ENCODE measurements at regions not wholly inside any gene's neighbourhood (a gene's known extent, or its start where the extent isn't known, plus 50 kb on each side); places are given as distances from the start of the nearest gene placed in this dataset.

DNA sequence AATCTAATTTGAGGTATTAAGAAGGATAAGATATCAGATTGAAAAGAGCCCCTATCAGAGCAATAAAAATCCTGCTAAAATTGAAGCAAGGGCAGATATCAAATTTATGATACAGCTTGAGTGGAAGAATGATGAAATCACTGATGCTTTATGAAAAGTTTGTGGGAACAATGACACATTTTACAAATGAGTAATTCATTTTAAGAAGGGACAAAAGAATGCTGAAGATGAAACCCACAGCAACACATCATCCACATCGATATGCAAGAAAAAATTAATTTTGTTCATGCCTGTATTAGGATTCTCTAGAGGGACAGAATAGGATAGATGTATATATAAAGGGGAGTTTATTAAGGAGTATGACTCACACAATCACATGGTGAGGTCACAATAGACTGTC lies 355.6 kb upstream of the GYPC start:
- Histone ChIP-seq H3K27me3 (no peaks in the 10 kb centered on the region), H3K4me1 (no peaks in the 10 kb centered on the region), H3K9me3 (no peaks in the 10 kb centered on the region), H3K36me3 (no peaks in the 10 kb centered on the region), H3K4me3 (no peak overlapping the region), H3K27ac (no peak overlapping the region)
- DNase-seq = no peak
- TF ChIP-seq, protein P1, sequence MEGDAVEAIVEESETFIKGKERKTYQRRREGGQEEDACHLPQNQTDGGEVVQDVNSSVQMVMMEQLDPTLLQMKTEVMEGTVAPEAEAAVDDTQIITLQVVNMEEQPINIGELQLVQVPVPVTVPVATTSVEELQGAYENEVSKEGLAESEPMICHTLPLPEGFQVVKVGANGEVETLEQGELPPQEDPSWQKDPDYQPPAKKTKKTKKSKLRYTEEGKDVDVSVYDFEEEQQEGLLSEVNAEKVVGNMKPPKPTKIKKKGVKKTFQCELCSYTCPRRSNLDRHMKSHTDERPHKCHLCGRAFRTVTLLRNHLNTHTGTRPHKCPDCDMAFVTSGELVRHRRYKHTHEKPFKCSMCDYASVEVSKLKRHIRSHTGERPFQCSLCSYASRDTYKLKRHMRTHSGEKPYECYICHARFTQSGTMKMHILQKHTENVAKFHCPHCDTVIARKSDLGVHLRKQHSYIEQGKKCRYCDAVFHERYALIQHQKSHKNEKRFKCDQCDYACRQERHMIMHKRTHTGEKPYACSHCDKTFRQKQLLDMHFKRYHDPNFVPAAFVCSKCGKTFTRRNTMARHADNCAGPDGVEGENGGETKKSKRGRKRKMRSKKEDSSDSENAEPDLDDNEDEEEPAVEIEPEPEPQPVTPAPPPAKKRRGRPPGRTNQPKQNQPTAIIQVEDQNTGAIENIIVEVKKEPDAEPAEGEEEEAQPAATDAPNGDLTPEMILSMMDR (IDR thresholded peaks at IDR 0.05) = no peak
- no peak for TF ChIP-seq POLR2A (IDR thresholded peaks at IDR 0.05)

DNA sequence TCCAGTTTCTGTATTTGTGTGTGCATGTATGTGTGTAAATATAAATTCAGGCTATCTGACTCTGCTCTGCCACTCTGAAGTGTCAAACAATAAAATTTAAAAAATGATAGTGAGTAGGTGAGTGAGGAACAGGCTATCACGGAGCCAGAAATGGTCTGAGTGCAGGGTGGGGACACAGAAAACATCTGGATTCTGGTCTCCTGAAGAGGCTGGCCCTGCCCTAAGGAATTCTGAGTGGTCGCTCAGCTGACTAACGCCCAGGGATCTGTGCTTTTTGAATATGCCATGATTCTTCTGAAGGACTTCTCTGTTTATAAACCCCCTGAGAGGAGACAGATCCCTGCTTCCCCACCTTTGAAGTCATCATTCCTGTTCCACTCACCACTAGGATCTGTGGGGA lies 353.9 kb upstream of the GYPC start:
- Histone ChIP-seq H3K27ac (no peak overlapping the region), H3K36me3 (no peaks in the 10 kb centered on the region), H3K4me1 (no peaks in the 10 kb centered on the region), H3K27me3 (no peaks in the 10 kb centered on the region), H3K4me3 (no peak overlapping the region), H3K9me3 (no peaks in the 10 kb centered on the region)
- DNase-seq = no peak
- no peak for TF ChIP-seq POLR2A (IDR thresholded peaks at IDR 0.05)
- TF ChIP-seq, protein P1 (IDR thresholded peaks at IDR 0.05) = no peak

DNA sequence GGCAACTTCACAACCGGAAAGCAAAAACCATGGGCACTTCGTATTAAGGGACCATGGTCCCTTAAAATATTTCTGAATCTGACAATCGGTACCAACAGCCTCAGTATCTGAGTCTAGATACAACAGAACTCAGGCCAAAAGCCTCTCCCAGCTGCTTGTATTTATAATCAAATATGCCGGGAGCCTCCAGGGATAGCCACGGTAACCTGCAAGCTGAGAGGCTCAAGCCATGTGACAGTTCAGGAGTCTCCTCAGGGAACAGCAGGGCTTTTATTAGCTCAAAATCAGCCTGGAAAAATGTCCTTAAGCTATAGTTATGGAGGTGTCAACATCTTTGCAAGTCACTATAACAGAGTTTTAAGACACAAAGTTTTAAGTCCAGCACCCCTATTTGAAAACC lies 352.8 kb upstream of the GYPC start:
- TF ChIP-seq, protein P1 (IDR thresholded peaks at IDR 0.05) = no peak
- no peak for TF ChIP-seq POLR2A (IDR thresholded peaks at IDR 0.05)
- Histone ChIP-seq H3K4me1 (no peaks in the 10 kb centered on the region), H3K9me3 (no peaks in the 10 kb centered on the region), H3K27me3 (no peaks in the 10 kb centered on the region), H3K36me3 (no peaks in the 10 kb centered on the region), H3K27ac (no peak overlapping the region), H3K4me3 (no peak overlapping the region)
- DNase-seq = no peak

DNA sequence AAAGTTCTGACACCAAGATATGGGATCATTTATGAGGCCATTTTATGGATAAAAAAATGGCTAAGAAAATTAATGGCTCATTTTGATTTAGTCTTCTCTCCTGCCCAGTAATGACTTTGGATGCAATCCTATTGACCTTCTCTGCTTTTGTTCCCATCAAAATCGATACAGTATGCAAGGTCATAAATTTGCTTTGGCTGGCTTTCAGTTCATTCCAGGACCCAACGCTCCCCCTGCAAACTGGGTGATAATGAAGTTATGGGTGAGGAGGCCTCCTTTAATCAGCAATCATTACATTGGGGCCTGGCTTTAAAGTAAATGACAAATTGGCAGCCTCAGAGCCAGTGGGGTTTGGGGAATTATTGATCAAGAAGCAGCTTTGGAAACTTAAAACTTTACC lies 351.8 kb upstream of the GYPC start:
- DNase-seq = no peak
- H3K27ac ChIP-seq = no peak overlapping the region
- TF ChIP-seq, protein P1 (IDR thresholded peaks at IDR 0.05) = no peak
- no peak overlapping the region for H3K4me3 ChIP-seq
- H3K4me1 ChIP-seq = no peaks in the 10 kb centered on the region
- H3K36me3 ChIP-seq = no peaks in the 10 kb centered on the region
- no peaks in the 10 kb centered on the region for H3K9me3 ChIP-seq
- H3K27me3 ChIP-seq = no peaks in the 10 kb centered on the region

DNA sequence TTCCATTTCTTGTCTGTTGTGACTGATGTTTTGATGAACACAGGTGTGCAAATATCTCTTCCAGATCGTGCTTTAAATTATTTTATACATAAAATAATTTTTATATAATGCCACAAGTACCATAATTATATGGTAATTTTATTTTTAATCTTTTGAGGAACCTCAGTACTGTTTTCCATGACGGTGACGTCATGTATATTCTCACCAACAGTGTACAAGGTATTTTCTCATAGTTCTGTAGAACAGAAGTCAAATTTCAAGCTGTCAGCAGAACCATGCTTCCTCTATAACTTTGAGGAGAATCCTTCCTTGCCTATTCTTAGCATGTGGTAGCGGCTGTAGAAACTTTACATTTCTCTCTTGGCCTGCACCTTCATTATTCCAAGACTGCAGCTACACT lies 349.4 kb upstream of the GYPC start:
- H3K9me3 ChIP-seq = no peaks in the 10 kb centered on the region
- no peak overlapping the region for H3K27ac ChIP-seq
- no peak for TF ChIP-seq POLR2A (IDR thresholded peaks at IDR 0.05)
- TF ChIP-seq, protein P1 (IDR thresholded peaks at IDR 0.05) = no peak
- H3K27me3 ChIP-seq = no peaks in the 10 kb centered on the region
- no peak overlapping the region for H3K4me3 ChIP-seq
- DNase-seq = no peak
- no peaks in the 10 kb centered on the region for H3K36me3 ChIP-seq
- H3K4me1 ChIP-seq = no peaks in the 10 kb centered on the region

DNA sequence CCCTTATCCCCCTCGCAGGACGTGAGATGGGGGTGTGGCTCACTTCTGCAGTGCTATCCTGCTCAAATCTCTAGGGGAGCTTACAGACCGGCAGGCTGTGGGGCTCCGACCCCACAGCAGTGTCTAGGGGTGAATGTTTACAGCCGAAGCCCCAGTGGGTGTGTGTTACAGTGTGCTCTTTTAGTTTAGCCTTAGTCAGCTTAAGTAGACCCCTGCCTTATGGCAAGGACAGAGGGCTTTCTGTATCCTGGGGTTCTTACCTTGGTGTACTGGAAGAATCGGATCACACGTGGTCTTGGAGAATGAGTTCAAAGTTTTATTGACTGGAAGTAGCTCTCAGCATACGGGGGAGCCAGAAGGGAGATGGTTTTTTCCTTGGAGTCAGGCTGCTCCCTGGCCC lies 348.2 kb upstream of the GYPC start:
- no peak for DNase-seq
- Histone ChIP-seq H3K4me3 (no peak overlapping the region), H3K4me1 (no peaks in the 10 kb centered on the region), H3K27ac (no peak overlapping the region), H3K9me3 (no peaks in the 10 kb centered on the region), H3K27me3 (no peaks in the 10 kb centered on the region), H3K36me3 (no peaks in the 10 kb centered on the region)
- TF ChIP-seq POLR2A (IDR thresholded peaks at IDR 0.05) = no peak
- TF ChIP-seq, protein P1 (IDR thresholded peaks at IDR 0.05) = no peak
